ENCODE measurements at regions not wholly inside any gene's neighbourhood (a gene's known extent, or its start where the extent isn't known, plus 50 kb on each side); places are given as distances from the start of the nearest gene placed in this dataset.

DNA sequence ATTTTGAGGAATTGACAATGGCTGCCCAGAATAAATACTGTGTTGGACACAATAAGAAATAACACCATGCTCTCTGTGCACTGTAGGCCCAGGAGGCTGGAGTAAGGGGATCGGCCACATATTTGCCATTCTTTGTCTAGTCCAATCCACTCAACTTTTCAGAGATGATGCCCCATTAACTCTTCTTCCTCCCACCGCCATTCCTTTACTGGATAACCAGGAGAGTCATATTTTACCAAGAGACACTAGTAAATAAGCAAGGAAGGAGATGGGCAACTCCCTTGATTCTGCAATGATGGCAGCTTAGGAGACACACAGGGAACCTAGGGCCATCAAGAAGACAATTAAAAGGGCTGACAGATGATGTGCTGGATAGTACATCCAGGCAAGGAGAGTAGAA, 87.9 kb upstream of the GPC3 start:
- TF ChIP-seq, protein P1, sequence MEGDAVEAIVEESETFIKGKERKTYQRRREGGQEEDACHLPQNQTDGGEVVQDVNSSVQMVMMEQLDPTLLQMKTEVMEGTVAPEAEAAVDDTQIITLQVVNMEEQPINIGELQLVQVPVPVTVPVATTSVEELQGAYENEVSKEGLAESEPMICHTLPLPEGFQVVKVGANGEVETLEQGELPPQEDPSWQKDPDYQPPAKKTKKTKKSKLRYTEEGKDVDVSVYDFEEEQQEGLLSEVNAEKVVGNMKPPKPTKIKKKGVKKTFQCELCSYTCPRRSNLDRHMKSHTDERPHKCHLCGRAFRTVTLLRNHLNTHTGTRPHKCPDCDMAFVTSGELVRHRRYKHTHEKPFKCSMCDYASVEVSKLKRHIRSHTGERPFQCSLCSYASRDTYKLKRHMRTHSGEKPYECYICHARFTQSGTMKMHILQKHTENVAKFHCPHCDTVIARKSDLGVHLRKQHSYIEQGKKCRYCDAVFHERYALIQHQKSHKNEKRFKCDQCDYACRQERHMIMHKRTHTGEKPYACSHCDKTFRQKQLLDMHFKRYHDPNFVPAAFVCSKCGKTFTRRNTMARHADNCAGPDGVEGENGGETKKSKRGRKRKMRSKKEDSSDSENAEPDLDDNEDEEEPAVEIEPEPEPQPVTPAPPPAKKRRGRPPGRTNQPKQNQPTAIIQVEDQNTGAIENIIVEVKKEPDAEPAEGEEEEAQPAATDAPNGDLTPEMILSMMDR (conservative IDR thresholded peaks at IDR 0.05), result no peak
- no peak for TF ChIP-seq EZH2 (IDR thresholded peaks at IDR 0.05; ENCODE audit: low read depth)

All from PC-9 (cell line).